ENCODE measurements at regions not wholly inside any gene's neighbourhood (a gene's known extent, or its start where the extent isn't known, plus 50 kb on each side); places are given as distances from the start of the nearest gene placed in this dataset.
A peak's percentile ranks its signal among the peaks of the same experiment; 100 is the strongest.

DNA sequence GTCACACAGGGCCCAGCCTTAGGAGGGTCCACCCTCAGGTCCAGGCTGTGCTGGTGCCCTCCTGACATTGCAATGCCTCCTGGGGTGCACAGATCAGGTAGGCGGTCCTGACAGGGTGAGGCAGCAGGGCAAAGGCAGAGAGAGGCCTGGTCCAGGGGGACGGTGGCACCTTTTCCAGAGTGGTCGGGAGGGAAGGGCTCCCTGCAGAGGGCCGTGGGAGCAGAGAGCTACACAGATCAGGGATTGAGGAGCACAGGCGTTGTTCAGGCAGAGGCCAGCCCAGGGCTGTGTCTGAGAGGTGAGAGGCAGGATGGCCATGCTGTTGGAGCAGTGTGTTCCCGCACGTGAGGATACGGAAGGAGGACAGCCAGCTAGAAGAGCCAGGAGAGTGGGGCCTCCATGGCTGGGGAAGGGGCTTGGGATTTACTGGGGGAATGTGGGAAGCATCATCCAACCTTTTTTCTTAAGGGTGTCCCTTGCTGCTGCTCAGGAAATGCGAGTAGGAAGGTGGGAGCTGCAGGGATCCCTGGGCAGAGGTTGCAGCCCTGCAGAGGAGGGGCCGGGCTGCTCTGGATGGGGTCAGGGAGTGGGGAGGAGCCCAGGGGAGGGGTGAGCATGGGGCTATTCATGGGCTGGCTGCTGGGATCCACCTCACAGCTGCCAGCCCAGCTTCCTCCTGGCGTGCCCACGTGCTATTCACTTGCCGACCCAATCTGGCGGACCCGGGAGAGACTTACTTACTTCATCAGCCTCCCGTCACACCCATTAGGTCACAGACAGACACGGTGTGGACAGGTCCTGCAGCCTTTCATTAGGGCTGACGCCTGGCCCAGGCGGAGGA lies 1516.4 kb downstream of the TBC1D22A start:
- DNase-seq (ENCODE audit: low spot score): no peak

DNA sequence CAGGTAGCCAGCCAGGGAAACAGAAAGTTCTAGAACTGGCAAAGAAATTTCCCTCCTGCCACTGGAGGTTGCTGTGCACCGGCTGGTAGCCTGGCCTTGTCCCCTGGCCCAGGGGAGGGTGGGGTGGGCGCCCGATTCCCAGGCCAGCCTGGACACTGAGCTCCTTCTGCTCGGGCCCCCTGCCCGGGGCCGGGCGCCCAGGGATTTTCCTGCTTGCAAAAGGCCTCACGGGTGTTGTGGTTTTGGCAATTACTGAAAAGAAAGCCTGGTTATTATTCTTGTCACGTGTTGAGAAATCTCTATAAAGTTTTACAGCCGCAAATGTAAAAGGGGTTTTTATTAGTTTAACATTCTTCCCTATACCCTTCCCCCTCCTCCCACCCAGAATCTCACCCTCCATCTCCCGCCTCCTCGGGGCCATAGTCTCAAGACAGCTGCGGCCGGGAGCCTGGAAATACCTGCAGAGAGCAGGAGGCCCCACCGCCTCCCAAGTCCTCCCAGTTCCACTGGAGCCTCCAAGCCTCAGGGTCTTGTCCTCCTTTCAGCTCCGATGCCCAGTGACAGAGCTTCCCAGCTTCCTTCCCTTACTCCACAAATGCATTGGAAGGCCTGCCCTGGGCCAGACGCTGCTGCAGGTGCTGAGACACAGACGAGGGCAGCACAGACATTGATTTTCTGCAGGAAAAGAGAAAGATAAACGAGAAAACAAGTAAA lies 1515.6 kb downstream of the TBC1D22A start:
- DNase-seq (ENCODE audit: low spot score): peak; percentile 50

DNA sequence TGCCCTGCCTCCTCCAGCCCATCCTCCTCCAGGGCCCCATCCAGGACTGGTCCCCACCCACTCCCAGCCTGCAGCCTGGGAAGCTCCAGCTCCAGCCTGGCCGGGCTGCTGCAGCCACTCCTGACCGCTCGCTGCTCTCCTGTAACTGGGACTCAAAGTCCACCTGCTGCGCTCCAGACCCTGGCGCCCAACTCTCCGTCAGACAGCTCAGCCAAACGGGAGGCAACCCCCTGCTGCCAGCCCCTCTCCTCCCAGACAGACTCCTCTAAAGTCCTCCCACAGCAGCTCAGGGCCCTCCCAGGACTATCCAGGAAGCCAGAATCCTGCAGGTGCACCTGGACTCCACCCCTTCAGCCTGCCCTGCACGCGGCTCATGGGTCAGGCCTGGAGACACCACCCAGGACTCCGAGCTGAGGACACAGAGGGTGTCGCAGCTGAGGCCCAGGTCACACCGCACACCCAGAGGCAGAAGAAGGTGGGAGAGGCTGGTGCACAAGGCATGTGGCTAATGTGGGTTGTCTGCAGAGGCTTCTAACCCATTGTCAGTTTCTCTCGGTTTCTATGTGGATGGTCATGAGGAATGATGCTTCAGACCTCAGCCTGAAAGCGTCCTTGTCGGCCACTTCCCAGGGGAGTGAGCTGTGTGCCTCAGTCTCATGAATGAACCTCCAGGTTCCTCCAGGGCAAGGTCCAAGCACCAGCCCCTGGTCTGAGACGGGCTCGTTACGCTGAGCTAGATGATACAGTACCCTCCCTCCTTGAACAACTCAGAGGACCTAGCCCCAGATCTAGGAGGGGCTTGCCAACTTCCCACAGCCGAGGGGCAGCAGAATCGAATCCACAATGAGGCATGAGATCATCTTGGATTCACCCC lies 1514.8 kb downstream of the TBC1D22A start:
- peak; percentile 16 for DNase-seq (ENCODE audit: low spot score)

DNA sequence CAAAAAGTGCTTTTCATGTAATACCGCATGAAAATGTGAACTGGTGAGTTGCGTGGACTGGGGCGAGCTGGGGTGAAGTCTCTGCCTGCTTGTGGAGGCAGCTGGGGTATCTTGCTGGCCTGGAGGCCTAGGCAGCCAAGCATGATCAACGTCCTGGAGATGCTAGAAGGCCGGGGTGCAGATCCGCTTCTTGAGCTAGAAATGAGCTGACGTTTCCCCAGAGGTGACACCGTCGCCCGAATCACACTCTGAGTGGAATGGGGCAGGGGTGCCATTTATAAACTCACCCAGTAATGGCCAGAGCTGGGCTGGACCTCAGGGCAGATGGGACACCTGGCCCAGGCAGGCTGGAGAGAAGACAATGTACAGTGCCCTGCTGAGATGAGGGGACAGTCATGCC lies 1513.0 kb downstream of the TBC1D22A start:
- DNase-seq (ENCODE audit: low spot score): no peak

DNA sequence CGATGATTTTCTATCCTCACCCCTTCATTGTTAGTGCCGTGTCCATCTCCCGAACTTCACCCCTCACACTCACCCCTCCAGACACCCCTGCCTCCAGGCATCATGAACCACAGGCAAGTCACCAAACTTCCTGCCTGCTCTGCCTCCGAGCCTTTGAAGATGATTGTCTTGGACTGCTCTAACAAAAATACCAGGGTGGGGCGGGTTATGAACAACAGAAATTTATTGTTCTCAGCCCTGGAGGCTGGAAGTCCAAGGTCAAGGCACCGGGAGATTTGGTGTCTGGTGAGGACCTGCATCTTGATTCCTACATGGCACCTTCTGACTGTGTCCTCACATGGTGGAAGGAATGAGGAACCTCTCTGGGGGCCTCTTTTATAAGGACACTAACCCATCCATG lies 1508.3 kb downstream of the TBC1D22A start:
- DNase-seq (ENCODE audit: low spot score): no peak

DNA sequence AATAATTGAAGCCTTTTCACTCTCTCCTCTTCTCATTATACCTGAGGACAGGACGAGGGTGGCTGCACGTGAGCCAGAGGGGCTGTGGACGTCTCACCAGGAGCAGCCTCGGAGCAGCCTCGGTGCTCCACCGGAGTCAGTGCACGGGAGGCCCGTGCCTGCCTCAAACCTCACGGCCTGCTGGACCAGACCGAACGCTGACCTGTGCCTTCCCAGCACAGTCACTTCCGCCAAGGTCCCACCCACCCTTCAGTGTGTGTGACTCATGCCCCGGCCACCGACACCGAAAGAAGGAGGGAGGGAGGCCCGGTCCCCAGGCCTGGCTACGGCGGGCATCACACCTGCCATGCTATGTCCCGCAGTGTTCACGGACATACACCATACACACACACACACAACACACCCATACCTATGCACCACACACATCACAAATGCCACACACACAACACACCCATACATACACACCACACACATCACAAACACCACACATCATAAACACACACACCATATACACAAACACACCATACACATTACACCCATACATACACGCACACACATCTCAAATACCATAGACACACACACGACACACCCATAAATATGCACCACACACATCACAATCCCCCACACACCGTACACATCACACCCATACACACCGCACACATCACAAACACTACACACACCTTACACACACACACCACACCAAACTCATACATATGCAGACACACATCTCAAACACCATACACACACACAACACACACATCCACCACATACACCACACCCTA lies 1506.5 kb downstream of the TBC1D22A start:
- DNase-seq (ENCODE audit: low spot score): no peak

DNA sequence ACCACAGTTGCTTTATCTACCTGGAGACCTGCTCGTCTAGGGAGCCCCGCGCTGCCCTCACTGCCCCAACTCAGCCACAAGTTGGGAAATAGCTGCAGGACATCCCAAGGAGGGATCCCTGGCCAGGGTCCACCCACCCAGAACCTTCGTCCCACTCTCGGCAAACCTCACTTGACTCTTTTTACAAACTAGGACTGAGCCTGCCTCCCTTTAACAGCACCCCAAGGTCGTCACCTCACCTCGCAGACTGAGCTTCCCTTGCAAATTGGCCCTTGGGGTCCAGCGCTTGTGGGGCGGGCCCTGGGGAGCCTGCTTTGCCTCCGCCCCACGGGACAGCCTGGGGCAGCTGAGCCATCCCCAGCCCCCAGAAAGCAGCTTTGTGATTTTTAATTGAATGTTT lies 1505.8 kb downstream of the TBC1D22A start:
- DNase-seq (ENCODE audit: low spot score): no peak

DNA sequence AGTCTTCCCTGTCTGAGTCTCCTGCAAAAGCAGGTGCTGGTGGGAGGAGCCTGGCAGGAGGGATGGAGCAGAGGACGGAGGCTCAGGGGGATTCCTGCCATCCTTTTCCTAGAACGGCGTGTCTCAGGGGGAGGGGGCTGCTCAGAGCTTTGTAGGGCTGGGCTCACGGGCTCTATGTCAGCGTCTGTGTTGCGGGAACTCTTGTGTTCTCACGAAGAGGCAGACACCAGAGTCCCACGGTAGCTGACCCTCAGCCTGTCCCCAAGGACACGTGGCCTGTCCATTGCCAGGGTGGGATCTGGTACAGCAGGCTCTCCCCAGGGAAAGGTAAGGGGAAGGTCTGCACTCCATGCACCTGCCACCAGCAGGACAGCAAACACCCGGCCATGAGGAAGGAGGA lies 1505.2 kb downstream of the TBC1D22A start:
- DNase-seq (ENCODE audit: low spot score): no peak

DNA sequence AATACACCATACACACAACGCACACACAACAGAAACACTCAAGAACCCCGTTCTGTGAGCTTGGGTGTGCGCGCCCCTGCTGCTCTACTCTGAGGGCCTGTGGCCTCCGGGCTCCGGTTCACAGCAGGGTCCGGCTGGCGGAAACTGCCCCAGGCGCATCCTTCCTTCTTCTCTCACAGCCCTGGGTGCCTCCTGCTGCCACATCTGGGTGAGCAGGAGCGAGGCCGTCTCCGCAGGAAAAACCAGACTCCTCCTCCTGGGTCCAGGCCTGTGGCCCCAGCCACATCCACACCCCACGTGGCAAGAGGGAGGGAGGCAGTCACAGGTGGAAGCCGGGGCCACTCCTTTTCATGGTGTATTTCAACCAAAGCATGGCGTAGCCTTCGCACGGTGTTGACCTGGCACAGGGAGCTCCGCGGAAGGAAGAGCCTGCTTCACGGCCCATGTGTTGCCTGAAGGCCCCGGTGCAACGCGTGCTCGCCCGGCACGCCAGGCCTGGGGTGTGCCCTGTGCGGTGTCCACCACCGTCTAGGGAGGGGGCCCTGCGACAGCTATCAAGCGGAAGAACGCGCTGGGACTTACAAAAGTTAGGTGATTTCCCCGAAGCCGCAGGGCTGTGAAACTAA lies 1502.7 kb downstream of the TBC1D22A start:
- DNase-seq (ENCODE audit: low spot score): no peak

DNA sequence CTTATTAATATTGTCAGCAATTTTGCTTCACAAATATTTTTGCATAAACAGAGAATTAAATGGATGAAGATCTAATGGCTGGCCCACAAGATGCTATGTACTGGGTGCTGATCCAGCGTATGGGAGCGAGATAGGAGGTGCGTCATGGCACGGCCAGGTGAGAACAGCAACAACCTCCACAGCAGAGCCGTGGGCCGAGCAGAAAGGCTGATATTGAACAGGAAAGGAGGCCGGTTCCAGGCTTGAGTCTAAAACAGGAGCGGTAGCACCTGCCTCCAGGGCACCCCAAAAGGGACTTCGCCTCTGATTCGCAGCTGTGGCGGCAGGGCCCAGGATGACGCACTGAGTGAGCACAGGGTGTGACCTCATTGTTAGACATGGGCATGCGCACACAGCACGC lies 1502.1 kb downstream of the TBC1D22A start:
- DNase-seq (ENCODE audit: low spot score): no peak

DNA sequence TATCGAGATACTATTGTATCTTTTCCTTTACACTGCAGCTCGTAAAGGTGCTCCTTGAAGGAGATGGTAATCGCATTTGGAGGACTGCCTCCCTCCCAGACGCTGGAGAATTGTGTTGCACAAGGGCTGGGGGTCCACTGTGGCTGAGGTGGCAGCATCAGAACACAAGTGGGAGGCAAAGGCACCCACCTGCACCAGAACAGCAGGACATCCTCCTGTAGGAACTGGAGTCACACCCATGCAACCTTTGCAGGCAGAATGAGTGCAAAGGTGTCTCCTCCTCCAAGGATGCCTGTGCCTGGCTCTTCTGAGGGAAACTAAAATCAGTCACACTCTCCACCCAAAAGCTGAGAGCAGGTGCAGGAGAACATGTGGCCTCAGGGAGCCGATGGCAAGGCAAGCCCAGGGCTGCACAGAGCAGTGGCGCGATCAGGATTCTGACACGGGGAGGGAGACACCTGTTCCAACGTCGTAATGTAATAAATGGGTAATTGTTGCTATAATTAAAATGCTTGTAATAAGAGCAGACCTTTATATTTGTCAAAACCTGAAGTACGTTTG lies 1501.4 kb downstream of the TBC1D22A start:
- no peak for DNase-seq (ENCODE audit: low spot score)

DNA sequence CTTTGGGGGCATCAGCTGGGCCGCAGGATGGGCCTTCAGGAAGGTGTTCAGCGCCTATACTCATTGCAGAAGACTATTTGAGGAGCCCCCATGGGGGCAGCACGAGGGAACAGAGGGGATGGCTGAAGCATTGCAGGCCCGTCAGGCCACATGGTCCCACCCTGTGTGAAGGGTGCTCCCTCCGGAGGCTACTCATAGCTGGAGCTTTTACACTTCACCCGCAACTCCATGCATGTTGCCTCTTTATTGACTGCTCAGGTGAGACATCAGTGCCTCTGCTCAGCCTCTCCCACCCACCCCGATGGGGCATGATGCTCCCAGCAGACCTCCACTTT lies 1500.9 kb downstream of the TBC1D22A start:
- no peak for DNase-seq (ENCODE audit: low spot score)

DNA sequence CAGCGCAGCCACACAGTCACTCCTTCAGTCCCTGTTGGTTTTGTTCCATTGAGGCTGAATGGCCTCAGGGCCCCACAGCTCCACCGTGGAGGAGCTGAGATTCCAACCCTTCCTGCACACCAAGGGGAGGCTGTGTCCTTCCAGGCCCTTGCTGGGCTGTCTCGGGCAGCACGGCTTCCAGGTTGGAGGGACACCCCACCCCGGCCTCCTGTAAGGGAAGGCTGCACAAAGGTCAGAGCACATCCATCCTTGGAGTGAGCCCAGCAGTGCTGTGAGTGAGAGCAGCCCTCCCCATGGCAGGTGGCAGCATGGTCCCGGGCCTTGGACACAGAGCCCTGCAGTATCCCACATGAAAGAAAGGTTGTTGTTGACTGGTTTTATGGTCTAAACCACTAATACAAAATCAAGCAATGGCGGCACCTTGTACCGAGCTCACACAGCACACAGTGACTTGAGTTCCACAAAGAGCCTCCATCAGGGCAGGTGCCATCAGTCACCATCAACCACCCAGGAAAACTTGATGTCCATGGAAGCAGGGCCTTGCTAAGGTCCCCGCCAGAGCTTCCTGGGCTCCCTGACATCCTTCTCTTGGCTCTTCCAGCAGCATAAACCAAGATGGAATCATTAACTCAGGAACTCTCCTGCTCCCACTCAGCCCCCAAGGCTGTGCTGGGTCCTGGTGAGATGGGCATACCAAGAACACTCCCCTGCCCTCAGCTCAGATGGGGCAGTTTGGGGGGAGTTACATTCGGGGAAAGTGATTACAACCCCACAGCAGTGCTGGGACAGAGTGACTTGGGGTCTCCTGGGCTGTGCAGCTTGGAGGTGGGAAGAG lies 1500.4 kb downstream of the TBC1D22A start:
- no peak for DNase-seq (ENCODE audit: low spot score)

DNA sequence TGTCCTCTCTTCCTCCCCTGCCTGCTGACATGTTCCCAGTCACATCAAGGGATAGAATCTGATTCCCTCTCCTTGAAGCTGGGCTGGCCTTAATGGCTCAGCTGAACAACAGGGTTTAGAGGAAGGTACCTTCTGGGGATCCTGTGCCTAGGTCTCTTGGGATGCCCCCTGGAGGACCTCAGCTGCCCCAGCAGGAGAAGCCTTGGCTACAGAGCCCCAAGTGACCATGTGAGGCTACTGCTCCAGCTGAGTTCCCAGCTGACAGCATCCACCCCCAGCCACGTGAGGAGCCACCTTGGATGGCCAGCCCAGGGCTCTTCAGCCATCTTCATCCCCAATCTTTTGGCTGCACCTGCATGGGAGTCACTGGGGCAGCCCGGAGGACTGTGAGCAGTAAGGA lies 1499.3 kb downstream of the TBC1D22A start:
- DNase-seq (ENCODE audit: low spot score): no peak

DNA sequence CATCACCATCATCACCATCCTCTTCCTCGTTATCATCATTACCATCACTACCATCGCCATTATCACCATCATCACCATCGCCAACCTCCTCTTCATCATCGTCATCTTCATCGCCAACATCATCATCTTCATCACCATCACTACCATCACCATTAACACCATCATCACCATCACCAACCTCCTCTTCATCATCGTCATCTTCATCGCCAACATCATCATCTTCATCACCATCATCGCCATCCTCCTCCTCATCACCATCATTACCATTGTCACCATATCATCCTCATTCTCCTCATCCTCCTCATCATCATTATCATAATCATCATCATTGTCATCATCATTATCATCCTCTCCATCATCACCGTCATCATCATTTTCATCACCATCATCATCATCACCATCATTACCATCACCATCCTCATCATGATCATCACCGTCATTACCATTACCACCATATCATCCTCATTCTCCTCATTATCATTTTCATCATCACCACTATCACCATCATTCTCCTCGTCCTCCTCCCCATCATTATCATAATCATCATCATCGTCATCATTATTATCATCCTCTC lies 1498.7 kb downstream of the TBC1D22A start:
- DNase-seq (ENCODE audit: low spot score): no peak

DNA sequence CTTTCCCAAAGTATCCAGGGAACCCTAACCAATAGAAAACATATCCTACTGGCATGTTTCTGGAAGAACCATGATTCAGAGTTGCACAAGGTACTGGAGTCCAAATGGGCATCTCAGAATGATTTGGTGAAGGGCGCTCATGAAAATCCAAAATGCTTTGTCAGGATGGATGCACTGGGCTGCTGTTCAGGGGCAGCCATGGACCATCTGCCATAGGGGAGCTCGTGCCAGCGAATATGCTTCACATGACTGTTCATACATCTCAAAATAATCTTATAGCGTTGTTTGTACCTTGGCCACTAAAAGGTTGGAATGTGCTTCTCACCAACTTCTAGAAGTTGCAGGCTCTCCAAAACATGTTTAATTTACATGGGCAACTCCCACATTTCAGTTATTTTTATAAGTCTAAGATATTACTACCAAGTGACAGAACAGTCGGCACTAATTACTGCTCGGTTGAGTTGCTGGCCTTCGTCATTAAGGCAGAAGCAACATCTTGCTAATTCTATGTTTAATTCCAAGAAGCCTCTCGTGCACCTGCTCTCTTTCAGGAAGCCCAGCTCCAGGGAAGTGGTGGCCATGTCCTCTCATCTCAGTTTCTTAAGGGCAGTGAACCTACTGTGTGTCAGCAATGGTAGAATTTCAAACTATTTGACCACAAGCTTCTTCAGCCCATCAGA lies 1497.7 kb downstream of the TBC1D22A start:
- DNase-seq (ENCODE audit: low spot score): no peak

DNA sequence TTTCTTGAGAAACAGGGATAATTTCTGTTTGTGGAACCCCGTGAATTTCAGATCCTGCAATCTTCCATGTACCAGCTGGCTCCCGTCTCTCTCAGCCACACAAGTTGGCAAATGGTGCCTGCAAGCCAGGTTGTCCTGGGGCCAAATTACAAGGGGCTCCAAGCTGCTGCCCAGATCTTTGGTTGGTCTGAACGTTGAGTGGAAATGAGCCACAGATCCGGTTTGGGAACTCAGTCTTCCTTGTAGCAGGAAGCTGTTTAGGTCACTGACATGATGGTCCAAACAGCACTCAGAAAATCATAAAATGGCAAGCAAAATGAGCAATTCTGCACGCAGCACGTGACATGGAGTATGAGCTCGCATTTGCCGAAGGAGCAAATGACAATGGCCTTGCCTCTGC lies 1496.4 kb downstream of the TBC1D22A start:
- DNase-seq (ENCODE audit: low spot score): no peak

DNA sequence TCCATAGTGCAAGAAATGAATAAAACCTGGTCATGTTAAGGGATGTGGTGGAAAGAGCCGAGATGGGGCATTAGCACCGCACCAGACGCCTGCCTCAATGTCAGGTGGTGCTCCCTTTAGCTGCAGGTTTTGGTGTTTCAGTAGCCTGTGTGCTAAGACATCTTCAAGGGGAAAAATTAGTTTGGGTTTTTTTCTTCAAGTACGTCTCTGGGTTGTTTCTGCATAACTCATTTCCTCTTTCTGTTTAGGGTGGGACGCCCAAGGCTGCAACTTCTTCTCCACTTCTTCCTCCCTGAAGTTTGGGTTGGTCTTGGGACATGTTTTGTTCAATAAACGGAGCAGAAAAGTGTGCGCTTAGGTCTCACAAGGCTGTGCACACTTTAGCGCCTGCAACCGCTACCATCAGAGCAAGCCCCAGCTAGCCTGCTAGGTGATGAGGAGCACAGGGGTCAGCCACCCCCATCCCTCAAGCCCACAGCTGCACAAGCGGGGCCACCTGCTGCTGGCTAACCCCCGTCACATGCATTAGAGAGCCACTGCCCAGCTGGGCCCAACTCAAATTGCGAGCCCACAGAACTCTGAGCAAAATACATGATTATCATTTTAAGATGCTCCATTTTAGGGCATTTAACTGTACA lies 1495.7 kb downstream of the TBC1D22A start:
- no peak for DNase-seq (ENCODE audit: low spot score)

DNA sequence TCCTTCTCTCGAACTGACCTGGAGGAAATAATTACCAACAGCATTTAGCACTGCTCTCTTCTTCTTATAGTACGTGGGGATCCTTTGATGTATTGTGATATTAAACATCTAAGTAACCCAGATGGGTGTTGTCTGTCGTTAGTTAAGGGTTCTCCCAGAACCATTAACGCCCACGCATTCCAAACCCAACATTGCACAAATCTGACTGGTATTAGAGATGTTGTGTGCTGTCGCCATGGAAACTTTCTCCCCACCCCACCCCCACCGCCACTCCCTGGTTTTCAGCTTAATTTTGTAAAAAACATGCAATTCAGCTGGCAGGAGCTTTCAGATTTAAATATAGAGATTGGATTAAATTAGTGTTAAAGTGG lies 1495.2 kb downstream of the TBC1D22A start:
- DNase-seq (ENCODE audit: low spot score): no peak
